GM12891 (cell line): ENCODE measurements at regions not wholly inside any gene's neighbourhood (a gene's known extent, or its start where the extent isn't known, plus 50 kb on each side); places are given as distances from the start of the nearest gene placed in this dataset.

Experiments used
- PAX5 ChIP-seq: IDR thresholded peaks from 2 replicates; pipeline ENCODE4 v1.6.1; 2011; ENCODE audit warnings: low read length, moderate library complexity, mild to moderate bottlenecking; ENCODE audit not compliant: insufficient read depth, severe bottlenecking
- POLR2A ChIP-seq: IDR thresholded peaks from 2 replicates; pipeline ENCODE4 v1.6.1; 2011; ENCODE audit warnings: low read depth, low read length, control low read depth
- POLR2AphosphoS5 ChIP-seq: IDR thresholded peaks from 2 replicates; pipeline ENCODE4 v1.6.1; 2011; ENCODE audit warnings: low read depth, low read length, control low read depth
- POU2F2 ChIP-seq: IDR thresholded peaks from 2 replicates; pipeline ENCODE4 v1.6.1; 2011; ENCODE audit warnings: low read depth, mild to moderate bottlenecking, control low read depth, low read length, moderate library complexity
- SPI1 ChIP-seq: IDR thresholded peaks from 2 replicates; pipeline ENCODE4 v1.6.1; 2011; ENCODE audit warnings: low read depth, low read length, control low read depth
- TAF1 ChIP-seq: IDR thresholded peaks from 2 replicates; pipeline ENCODE4 v1.6.1; 2011; ENCODE audit warnings: low read depth, low read length, control low read depth

DNA sequence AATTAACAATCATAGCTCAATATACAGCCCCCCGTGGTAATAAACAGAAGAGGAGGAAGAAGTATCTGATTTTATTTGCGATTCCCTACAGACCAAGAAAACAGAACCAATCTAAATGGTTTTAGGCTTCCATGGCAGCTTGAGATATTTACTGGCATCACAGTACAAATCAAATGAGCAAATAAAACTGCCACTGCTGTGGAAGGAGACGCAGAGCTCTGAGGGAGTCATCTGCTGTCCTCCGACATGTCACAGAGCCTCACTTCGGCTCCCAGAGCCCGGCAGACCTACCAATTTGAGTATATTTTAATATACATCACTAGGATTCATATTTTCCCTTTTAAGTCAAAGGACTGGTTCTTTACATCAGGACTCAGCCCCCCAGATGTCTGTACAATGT lies 145.2 kb upstream of the KCNQ5 start:
- TF ChIP-seq POLR2AphosphoS5 (no peak), POLR2A (no peak), TAF1 (no peak), PAX5 (no peak), POU2F2 (no peak), SPI1 (no peak)
